ENCODE measurements at regions not wholly inside any gene's neighbourhood (a gene's known extent, or its start where the extent isn't known, plus 50 kb on each side); places are given as distances from the start of the nearest gene placed in this dataset.
"Not testable (repeated sequence)": the region's sequence is repeated elsewhere in the genome, so short reads cannot be mapped to it uniquely, and the experiment has no call there.

DNA sequence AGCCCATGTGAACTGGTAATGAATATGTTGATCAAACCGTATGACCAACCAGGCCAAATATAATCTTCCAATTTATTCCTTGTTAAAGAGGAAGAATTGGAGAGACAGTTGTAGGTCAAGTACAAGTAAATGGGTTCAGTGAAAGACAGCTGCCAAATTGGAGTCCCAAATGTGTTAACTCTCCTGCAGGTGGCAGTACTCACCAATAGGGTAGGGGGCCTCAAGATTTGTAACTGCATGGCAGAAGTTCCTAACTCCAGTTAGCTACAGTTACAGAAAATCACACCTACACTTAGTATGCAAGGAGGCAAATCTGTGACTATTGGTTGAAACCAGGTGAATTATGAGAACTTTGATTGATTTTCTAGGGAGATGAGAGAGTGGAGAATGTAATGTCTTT lies 278.0 kb downstream of the ZBBX start:
- DNase-seq: peak; percentile 1 to 50

DNA sequence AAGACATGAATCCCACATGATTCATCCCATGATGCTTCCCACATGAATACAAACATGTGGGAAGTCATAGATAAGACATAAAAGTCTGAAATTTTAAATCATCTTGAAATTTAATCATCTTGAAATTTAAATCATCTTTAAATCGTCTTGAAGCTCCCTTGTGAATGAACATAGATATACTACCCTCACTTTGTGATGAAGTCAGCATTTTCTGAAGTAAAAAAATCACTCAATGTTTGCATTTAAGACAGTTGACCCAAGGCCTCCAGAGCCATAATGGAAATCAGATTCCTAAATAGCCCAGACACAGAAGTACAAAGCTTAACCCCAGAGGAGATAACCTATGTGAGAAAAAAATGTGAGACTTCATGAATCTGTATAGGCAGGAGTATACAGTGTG lies 279.4 kb downstream of the ZBBX start:
- no peak for DNase-seq

DNA sequence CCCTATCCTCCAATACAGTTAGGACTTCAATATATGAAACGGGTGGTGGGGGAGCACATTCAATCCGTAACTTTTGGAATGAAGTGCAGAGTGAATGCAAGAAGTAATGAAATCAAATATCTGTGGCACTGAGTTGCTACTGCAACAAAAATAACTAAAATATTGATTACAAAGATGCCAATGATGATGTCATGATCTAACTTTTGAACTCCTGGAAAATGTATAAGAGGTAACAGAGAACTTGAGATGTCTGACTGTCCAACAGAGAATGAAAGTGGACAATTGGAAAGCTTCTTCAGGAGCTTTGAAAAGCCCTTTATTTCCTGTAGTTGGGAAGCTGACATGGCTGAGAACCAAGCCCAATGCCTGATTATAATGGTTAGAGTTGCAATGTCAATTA lies 279.9 kb downstream of the ZBBX start:
- DNase-seq: no peak

DNA sequence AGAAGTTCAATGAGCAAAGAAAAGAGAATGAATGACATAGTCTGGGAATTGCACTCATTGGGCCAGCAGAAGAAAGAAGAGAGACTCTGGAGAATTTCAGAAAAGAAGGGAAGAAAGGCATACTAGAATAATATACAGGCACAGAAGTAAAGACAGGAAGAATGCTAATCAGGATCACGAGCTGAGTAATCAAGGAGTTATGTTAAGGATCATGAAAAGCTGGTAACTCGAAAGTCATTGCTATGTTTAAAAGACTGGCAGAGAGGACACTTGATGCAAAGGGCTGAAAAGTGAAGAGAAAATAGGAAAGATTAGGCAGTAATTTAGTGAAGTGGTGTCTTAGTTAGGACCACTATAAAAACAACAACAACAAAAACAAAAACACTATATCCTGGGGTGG lies 284.1 kb downstream of the ZBBX start:
- DNase-seq: no peak

DNA sequence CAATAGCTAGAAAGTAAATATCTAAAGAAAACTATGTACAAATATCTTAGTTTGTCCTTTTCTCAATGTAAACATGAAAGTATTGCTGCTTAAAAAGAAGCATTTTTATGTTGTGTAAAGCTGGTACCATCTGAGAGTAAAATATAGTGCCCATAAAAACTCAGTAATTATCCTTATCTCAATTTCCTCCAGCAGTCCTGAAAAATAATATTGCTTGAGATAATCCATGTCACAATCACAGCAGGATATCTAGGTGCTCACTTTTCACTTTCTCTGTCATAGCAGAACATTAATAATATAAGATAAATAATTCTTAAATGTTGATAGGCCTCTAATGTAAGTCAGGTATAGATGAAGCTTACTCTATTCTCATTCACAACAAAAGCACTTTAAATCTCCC lies 285.5 kb downstream of the ZBBX start:
- no peak for DNase-seq

DNA sequence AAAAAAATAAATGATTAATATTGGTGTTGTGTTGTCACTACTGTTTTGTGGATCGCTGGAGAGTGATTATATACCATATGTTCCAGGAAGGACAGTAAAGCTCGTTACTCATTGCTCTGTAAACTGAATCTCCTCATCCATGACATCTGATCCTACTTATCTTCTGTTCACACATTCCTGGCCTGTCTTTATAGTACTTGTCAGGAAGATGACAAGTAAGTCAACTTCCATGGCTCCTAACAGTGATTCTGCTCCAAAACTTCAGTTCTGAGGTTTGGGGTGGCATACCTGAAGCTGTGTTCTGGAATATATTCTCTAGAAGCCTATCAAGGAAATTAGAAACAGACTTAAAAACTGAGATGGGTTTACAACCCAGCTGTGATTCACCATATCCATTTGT lies 288.9 kb downstream of the ZBBX start:
- DNase-seq: no peak

DNA sequence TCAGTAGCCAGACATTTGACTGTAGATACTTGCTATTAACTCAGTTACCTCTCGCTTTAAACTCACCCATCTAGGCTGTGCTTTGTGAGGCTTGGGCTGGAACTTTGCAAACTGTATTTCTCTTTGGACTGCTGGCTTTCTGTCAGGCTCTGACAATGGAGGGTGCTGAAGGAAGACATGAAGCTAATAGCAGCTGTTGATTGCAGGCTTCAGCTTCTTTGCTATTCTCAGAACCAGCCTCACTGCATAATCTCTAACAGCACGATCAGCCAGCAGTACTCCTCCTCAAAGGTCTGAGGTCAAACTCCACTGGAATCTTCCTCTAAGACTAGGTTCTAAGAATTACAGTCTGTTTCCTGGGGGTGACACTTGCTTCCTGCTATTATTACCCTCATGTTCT lies 295.6 kb downstream of the ZBBX start:
- DNase-seq: no peak

DNA sequence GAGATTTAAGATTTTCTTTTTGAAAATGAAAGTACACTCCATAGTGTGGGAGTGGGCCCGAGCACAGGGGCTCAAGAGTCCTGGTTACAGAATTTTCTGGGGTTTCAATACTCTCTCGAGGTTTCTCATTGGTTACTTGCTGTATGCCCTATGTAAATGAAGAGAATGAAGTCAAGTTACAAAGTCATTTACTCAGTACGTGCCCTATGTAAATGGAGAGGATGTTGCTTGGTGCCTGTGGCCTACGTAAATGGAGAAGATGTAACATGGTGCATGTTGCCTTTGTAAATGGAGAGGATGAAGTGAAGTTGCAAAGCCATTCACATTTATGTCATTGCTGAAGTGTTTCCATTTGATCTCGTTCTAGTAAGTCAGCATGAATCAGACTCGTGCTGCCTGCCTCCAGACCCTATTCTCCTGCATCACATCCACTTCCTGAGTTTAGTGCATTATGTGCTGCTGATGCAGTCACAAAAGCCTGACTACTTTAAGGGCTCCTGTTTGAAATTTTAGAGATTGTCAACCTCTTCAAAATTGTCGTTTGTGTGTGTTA lies 302.0 kb downstream of the ZBBX start:
- DNase-seq: no peak

DNA sequence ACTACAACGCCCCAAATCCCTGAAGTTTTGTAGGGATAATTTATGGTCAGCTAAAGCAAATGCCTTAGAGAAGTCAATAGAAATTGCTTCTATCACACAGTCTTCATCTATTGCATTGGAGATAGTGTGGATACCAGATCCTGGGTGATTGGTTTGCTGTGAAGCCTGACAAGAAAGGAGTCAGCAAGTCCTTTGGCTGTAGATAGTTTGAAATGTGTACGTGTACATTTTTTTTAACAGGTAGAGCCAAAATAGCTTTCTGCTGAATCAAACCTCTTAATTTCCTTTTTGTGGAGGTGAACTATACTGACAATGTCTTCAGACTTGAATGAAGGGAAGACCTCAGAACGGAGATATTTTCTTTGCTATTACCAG lies 312.3 kb downstream of the ZBBX start:
- no peak for DNase-seq

DNA sequence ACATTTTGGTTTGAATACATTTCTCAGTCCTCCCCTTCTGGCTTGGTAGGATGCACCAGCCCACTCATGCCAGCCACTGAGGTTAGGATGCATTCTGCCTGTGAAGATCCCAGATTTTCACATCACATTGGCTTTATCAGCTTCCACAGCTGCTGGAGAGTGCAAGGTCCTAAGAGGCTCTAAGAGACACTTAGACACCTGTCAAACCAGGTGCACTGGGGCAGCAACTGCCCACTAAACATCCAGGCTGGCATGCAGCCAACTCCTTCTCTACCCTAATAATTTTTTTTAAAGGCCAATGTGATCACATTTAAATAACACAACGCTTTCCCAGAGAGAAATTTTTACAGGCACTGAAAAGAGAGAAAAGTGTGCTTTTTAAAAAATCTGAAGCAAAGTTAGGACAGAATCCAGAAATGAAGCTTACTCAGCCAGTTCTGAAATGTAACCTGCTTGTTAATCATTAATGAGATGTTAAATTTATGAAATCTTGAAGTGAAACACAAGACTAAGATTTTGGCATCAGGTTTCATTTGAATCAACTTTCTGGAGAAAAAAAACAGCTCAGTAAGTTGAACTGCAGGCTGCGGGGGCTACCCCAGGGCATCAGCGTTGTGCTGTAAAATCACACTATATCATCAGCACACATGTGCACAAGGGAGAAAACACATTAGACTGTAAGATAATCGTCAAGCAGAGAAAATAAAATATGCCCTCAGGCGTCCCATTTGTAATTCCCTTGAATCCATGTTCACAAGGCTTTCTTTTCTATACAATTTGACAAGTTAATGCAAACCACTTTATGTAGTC lies 312.9 kb downstream of the ZBBX start:
- peak in 1 of 2 experiments; percentile 20 for DNase-seq

DNA sequence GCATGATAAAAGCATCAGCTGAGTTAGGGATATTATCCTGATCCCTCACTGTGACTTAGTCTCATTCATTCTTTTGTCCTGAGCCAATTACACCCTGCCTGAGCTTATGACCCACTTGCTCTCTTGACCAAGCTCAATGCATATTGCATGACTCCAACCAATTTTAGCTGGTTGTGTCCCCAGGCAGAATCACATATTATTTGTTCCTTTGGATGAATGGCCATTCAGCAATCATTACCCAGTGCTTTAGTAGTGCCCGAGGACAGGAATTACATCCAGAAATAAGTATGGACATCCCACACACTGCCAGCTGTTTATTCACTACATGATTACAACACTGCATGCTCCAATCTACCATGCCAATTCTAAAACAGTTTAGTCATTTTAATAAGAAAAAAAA lies 322.5 kb downstream of the ZBBX start:
- DNase-seq: no peak

DNA sequence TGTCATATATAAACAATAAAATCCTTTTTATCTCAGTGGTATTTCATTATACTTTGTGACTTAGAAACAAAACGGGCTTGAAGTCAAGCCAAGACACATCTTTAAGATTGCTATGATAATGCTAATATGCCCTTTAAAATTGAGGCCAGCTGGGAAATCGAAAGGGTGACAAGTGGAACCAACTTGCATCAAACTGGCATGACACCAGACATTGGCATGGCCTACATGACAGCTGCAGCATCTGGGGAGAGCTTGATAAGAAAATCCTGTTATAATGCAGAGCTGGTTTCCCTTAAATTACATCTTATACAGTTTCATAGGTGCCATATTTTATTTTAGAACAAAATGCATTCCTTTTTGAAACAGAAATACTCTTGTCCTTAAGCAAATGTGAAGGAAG lies 325.2 kb downstream of the ZBBX start:
- DNase-seq: no peak

DNA sequence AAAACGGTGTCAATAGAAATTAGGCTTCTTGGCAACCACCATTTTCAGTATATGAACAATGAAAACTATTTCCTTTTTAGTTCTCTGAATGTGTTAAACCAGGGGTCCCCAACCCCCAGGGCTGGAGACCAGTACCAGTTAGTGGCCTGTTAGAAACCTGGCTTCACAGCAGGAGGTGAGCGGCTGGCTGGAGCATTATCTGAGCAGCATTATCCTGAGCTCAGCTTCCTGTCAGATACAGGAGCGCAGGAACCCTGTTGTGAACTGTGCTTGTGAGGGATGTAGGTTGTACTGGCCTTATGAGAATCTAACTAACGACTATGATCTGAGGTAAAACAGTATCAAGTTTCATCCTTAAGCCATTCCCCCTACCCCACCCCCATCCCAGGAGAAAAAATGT lies 328.7 kb downstream of the ZBBX start:
- no peak for DNase-seq

DNA sequence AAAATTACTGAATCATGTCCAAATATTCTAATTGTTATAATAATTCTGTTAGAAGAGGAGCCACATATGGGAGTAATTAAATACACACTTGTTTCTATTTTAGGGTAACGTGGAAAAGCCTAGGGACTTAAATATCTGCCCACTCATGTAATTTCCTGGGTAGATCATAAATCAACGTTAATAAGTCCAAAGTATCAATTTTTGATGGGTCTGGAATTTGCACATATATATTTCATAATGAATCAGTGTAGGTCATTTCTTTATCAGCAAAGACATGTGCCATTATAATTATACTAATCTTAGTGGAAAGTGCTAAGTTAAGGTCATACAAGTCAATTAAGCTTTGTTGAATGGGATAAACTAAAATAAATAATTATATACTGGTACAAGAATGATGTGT lies 346.2 kb downstream of the ZBBX start:
- DNase-seq: no peak

DNA sequence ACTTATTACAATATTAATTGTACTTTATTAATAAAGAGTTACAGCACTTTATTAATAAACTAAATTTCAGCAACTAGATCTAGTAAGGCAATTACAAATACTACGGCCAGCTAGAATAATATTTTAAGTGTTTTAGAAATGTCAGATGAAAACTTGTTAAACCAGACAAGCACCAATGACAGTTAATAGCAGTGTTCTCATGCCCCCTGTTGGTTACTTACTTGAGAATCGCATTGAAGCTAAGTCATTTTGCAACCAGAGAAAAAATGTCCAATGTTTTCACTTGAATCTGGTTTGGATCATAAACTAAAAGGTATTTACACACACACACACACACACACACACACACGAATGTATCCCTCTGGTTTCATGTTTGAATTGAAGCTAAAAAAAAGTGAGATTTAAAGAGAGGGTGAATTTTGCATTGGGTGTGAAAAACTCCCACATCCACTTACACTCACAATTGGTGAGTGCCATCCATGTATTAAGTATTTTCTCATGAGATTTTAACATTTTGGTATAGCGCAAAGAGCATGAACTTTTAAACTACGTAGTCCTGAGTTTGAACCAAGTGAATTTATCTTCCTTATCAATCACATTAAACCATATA lies 347.7 kb downstream of the ZBBX start:
- DNase-seq: peak; percentile 14 to 60

DNA sequence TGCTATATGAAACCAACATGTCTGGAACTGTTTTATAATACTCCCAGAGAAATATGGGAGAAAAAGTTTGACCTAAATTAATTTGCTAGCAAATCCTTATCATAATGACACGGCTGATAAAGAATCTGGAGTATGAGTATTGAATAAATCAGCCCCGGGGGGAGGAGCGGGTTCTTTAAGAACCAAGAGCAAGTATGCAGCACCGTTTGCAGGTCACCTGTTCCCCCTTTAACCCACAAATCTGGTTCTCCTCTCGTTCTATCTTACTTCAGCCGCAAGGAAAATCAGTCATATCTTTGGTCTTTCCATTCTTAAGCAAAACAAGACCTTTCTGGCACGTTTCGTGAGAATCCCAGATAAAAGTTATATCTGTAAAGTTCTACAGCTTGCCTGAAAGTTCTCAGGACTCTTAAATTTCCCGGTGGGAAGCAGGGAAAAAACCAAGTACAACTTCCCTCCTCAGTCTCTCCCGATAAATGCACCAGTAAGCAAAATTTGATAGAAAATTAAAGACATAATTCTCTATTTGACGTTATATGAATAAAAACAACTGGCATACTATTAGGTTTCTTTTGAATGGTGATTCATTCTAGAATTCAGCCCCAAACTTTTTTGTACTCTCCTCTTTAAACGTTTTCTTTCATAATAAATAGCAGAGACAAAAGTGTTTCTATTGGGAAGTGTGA lies 348.6 kb downstream of the ZBBX start:
- DNase-seq: no peak

DNA sequence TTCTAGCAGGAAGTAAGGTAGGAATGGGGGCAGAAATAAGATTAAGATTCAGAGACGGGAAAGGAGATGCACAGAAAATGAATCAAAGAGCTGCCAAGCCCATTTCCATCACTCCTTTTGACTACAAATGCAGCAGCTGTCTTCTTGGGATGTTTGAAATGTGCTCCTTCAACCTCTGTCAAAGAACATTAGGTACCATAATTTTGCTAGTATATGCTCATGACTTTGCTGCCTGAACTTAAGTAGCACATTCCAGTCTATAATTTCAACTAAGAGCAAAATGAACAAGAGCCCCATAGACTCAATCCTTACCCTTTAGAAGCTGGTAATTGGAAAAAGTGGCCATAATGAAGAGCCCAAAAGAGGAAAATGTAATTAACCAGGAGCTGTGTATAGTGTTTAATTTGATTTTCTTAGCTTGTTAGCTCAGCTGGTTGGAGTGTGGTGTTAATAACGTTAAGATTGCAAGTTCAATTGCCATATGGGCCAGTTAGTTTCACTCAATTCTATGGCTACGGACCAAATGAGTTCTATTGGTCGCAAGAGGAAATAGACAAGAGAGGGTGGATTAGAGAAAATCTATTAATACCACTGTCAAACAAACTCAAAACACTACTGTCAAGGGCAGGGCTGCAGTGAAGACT lies 349.9 kb downstream of the ZBBX start:
- no peak for DNase-seq

DNA sequence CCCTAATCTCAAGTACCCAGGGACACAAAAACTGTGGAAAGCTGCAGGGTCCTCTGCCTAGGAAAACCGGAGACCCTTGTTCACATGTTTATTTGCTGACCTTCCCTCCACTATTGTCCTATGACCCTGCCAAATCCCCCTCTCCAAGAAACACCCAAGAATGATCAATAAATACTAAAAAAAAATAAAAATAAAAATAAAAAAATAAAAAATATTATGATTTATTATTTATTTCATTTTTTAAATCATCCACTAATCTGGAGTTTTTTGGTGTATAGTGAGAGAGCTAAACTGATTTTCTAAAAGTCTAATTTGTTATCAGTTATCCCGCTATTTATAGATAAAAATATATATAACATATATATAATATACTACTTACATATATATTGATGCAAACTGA lies 360.6 kb downstream of the ZBBX start:
- not testable (repeated sequence) for DNase-seq

DNA sequence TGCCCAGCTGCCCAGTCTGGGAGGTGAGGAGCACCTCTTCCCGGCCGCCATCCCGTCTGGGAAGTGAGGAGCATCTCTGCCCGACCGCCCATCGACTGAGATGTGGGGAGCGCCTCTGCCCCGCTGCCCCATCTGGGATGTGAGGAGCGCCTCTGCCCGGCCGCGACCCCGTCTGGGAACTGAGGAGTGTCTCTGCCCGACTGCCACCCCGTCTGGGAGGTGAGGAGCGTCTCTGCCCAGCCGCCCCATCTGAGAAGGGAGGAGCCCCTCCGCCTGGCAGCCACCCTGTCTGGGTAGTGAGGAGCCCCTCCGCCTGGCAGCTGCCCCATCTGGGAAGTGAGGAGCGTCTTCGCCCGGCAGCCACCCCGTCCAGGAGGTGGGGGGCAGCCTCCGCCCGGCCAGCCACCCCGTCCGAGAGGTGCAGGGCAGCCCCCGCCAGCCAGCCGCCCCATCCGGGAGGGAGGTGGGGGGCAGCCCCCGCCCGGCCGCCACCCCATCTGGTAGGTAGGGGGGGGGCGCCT lies 361.4 kb downstream of the ZBBX start:
- DNase-seq: not testable (repeated sequence)

DNA sequence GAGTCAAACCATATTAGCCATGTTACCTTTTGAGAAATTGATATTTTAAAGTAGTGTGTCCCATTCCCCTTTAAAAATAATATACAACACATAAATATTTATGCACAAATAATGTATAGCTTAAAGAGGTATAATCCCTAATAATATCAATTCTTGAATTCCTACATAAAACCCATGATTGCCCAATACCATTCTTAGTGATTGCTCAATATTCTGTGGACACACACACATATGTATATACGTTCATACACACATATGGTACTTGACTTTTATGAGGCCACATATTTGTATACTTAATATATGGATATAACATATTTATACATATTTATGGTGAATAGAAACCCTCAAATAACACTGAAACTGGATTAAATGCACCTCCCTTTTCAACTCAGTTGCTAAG lies 367.4 kb downstream of the ZBBX start:
- DNase-seq: no peak

DNA sequence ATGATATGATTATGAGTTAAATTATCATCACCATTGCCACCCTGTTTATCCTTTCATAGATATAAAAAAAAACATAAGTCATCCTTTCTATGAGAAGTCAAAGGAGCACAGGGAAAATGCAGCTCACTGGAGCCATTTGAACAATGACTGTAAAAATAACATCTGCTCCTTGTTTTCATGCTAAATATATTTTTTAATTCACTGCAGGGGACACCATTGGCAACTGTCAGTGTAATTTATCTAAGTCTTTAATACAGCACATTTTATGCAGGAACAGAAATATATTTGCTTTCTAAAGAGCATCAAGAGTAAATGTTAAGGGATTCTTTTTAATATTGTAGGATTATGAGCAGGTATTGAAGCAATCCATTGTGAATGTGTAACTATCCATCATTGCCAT lies 371.3 kb downstream of the ZBBX start:
- DNase-seq: no peak

DNA sequence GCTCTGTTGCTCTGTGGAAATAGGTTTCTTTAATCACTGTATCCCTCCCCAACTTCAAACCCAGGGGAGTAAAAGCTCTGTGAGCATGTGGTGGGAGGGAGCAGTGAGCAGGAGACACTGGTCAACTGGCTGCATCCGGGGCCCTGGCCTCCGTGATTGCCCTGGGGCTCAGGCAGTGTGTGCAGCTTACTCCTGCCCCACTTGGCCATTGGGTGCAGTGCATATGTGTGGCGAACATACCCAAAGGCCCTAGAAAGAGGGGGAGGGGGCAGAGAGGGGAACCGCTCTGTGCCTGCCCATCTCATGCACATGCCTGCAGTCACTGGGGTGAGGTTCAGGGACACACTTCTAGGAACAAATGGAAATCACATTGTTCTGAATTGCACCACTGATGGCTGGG lies 378.7 kb downstream of the ZBBX start:
- no peak for DNase-seq

DNA sequence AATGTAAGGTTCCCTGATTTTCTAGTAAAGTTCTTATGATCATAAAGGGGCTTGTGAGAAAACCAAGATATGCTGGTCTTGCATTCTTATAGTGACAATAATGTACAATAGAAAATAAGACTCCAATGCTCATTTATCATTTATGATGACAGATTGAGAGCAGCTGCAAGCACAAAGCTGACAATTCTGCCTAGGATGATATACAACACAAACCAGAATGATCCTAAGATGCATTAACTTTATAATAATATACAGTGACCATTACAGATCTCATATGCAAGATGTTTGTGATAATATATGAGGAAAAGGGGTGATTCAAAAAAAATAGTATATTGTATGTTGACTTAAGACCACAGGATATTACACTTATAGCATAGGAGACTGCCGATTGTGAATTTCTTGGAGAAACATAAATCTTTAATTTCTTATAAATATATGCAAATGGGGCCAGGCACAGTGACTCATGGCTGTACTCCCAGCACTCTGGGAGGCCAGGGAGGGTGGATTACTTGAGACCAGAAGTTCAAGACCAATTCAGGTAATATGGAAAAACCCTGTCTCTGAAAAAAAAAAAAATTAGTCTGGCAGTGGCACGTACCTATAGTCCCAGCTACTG lies 387.0 kb downstream of the ZBBX start:
- DNase-seq: no peak
